NCI-H2029 (cell line): ENCODE measurements at regions not wholly inside any gene's neighbourhood (a gene's known extent, or its start where the extent isn't known, plus 50 kb on each side); places are given as distances from the start of the nearest gene placed in this dataset.

Source experiments
- DNase-seq: peaks from one replicate; lab custom pipeline; 2025; lab: John Stamatoyannopoulos, UW

DNA sequence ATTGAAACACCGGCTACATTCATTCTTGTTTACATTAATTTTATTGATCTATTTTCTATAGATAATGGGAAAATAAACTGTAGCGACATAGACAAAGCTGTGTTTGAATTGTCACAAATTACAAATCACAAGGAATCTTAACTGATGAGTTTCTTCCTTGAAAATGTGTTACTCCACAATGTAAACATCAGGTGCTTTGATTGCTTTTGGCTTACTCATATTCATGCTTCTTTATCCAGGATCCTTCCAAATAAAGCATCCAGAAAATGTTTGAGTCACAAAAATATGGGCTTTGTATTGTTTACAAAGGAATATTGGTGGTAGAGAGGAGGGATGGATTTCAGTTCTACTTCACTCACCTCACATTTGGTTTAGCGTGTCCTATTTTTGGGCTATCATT is 64.0 kb downstream of the BMP2 start:
- DNase-seq: no peak

DNA sequence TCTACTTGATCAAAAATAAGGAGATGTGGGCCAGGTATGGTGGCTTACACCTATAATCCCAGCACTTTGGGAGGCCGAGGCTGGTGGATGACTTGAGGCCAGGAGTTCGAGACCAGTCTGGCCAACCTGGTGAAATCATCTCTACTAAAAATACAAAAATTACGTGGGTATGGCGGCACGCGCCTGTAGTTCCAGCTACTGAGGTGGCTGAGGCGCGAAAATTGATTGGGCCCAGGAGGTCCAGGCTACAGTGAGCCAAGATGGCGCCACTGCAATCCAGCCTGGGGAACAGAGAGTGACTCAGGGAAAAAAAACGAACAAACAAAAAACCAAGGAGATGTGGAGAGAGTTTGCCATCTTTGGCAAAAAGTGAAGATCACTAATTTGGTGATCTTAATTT is 65.3 kb downstream of the BMP2 start:
- no peak for DNase-seq

DNA sequence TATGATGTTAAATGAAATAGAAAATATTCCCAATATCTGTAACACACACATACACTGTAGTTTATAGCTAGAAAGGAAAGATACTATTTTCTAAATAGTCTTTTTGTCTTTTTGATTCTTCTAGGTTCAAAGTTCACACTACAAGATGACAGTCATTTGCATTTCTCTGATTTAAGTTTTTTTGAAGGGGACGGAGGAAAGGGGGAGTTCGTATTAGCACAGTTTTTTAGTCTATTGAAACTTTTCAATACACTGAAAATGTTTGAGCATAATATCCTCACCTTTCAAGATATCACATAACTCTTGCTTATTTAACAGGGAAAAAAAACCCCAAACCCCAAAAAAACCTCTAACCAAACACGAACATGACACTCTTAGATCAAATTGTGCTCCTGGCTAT is 68.1 kb downstream of the BMP2 start:
- no peak for DNase-seq

DNA sequence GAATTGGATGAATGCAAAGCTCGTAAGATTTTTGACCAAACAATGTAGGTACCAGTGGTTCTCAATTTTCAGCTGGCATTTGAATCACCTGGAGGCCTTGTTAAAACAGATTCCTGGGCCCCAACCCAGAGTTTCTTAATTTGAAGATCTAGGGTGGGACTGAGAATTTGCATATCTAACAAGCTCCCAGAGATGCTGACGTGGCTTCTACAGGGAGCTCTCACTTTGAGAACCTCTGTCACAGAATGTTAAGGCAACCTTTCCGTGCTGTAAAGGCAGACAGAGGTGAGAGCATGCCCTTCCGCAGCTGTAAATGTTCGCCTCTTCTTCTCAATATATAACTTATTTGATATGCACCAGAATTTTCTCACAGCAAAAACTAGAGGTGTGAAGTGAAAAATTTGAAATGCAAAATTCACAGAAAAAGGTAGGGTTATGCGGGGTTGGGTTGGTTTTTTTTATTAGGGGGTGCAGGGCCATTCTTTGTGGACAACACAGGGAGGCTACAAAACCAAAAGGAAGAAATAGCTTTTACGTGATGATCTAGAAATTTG is 69.4 kb downstream of the BMP2 start:
- no peak for DNase-seq

DNA sequence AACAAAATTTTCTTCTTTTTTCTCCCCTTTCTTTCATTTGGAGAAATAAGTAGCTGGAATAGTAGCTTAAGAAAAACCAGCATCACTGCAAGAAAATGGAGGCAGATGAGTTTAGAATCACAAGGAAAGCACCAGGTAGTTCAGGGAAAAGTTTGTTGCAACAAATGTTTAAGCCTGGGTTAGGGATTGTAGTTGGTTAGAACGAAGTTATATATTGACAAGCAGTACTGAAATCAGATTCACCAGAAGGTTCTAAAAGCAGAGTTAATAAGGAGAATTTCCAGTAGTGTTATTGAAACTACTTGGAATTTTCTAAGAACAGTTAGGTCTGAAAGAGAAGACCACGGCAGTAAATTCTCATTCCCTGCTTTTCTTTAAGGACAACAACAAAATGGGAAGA is 70.2 kb downstream of the BMP2 start:
- DNase-seq: no peak

DNA sequence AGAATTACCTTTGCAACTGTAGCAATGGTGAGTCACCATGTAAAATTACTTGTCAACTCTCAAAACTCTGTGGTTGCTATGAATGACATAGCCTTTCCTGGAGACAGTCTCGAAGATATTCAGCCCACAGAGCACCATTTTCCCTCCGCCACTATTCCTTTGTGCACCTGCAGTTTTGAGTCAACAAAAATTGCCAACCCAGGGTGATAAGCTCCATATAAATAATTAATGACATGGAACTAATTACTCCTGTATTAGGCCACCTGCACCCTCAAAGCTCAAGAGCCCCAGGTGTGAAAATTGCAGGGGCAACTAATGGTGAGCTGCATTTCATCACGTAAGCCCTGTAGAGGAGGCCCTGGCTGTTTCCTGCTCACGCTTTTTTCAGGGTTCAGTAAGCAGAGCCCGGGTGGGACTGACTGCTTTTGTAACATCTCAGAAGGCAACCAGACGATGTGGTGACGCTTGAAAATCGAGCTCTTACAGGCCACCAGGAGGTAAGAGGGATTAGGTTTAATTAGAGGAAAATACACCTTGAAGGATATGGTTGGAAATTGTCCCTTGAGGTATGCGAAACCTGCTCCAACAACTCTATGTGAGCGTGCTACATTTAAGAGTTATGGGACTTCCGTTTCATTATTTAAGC is 70.8 kb downstream of the BMP2 start:
- DNase-seq: no peak

DNA sequence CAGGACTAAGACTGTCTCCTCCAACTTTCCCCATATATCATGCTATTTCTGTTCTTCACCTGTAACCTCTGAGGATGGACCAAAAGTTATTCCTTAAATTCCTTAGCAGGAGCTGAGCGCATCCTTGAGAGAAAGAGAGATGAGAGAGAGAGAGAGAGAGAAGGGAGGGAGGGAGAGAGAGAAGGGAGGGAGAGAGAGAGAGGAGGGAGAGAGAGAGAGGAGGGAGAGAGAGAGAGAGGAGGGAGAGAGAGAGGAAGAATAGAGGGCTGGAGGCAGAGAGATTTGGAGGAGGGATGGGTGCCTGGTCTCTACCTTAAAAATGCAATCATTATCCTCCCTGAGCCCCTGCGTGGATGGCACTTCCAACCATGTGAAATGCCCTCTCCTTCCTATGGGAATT is 73.6 kb downstream of the BMP2 start:
- no peak for DNase-seq

DNA sequence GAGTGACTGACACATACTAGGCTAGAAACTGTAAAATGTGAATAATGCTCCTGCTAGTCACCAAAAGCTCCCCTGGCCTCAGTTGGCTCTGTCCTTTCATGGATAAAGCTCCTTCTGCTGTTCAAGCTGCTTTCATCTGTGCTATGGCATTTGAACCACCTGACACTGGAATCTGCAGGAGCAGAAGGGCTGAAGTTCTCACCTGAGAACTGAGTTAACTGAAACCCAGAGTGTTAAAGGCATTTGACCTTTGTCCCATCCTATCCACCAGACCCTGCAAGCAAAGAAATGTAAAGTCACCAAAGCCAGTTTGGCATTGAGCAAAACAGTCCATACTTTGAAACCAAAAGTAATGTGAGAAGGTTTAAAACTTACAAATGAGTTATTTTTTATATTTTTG is 77.7 kb downstream of the BMP2 start:
- no peak for DNase-seq

DNA sequence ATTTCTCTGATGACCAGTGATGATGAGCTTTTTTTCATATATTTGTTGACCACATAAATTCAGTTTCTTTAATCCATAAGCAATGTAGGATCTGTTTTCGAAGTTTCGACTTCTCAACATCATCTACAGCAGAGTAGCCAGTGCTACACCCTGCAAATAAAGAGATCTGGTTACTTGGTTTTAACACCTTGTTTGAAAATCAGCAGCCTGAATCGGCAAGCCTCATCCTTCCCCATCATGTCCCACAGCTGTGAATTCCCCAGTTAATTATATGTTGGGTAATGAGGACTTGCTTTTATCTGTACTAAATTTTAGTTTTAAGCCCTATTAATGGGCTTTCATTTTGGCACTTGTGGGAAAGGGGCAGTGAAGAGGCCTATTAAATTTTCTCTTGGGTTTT is 80.6 kb downstream of the BMP2 start:
- DNase-seq: no peak

DNA sequence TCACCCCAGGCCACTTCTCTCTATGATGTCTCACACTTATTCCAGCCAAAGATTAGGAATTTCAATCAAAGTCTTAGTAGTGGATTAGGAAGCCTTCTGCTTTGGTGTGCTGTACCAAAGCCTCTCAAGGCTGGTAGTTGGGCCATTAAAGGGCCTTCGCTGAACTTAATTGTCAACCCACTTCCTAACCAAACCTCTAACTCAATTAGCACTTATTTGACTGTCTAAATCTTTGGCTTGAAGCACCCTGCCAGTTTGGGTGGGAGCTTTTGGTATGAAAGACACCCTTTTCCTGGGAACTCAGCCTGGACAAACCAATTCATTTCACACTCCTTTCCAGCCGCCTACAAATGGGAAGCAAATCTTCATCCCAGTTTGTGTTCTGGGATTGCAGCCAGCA is 81.5 kb downstream of the BMP2 start:
- DNase-seq: no peak

DNA sequence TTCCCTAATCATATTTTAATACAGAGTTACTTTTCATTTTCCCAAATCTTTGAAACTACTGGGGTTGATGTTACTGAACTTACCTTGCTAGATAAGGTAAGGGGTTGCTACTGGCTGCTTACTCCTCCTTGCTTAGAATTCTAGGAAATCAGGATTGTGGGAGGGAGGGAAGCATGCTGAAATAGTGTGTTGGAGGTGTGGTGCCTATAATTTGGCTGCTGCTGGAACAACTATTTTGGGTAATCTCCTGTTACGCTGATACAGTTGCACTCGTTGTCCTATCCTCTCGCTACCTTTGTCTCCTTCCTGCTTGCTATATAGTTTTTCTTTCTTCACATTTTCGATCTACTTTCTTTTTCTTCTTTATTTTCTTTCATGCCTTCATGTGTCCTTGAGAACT is 83.7 kb downstream of the BMP2 start:
- no peak for DNase-seq

DNA sequence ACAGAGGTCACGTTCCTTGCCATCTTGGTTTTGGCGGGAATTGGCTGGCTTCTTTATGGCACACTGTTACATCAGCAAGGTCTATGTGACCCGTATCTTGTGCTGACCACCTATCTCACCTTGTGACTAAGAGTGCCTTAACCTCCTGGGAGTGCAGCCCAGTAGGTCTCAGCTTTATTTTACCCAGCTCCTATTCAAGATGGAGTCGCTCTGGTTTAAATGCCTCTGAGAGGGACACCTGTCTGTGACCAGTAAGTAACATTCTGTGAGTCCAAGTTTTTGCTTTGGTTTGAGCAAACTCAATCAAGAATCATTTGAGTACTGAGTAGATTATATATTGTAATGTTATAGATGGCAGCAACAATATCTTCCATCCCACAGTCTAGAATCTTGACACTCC is 85.0 kb downstream of the BMP2 start:
- no peak for DNase-seq

DNA sequence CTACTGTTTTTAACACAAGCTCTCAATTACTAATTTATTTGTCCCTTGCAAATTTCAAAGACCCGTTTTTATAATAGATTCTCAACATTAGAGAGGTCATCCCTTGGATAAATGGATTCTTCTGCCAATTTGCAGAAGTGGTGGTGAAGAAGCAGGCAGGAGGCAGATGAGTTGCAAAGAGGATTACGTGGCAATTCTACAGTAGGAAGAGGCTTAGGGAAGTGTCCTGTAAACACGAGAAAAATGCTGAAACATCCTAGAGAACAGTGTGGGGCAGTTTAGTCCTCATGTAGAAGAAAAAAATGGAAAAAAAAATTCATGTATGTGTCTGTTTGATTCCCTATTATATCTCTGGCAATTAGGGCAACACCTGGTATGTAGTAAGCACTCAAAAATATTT is 87.6 kb downstream of the BMP2 start:
- DNase-seq: no peak

DNA sequence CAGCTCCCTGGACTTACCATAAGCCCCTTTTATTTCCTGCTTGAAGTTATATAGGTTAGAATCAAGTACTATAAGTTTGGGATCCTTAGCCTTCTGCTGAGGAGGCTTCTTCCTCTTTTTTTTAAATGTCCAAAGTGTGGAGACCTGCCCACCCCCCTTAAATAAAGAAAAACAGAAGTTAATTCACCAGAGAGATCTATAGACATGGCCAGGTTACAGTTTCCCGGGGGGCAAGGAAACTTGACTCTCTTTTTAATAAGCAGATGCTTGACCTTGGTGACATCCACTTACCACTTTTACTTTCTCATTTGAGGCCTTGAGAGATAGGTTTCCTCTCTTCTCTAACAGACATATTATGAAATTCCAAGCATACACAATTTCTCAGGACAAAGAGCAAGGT is 88.3 kb downstream of the BMP2 start:
- DNase-seq: no peak

DNA sequence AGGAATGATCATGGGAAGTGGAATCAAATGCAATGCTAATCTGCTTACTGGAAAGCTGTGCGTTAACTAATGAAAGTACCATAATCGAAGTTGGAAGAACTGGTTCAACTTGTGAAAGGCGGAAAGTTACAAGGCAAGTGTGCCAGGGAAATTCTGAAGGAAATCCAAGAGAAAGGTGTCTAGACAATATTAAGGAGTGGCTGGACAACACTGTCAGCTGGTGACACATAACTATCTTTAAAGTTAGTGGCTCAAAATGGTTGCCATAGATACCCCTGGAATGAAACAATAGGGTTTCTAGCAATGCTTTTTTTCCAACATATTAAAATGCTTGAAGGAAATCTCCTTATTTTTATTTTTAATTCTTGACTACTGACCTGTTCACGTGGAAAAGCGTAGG is 90.4 kb downstream of the BMP2 start:
- DNase-seq: no peak

DNA sequence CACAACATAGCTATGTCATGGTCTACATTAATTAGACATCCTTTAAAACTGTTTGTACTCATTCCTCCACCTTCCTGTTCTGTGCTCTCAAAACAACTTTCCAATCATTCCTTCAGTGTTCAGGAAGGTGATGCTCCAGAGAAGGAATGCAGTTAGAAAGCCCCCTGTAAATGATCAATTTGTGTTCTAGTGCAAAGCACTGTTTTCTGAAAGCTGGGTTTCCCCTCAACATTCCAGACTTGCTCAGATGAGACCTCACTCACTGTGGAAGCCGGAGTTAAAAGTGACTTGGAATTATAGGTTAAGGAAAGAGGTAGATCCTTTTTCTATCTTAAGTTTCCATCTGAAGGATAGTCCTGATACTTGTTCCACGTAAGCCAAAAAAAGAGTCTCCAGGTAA is 95.9 kb downstream of the BMP2 start:
- DNase-seq: no peak

DNA sequence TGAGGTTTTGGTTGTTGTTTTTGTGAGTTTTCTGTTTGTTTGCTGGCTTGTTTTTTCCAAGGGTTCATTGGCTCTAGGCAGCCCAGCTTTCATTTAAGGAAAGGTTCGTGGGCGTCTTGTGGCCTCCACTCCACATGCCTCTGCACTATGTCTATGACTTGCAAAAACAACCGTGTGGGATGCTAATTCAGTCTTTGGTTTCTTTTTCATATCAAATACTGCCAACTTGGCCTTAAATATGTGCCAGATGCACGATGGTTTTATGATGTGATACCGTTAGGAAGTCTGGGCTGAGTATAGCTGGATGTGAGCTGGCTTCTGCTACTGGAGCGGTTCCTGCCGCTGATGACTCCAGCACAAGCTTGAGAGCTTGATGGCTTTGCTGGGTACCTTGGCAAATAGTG is 96.3 kb downstream of the BMP2 start:
- no peak for DNase-seq

DNA sequence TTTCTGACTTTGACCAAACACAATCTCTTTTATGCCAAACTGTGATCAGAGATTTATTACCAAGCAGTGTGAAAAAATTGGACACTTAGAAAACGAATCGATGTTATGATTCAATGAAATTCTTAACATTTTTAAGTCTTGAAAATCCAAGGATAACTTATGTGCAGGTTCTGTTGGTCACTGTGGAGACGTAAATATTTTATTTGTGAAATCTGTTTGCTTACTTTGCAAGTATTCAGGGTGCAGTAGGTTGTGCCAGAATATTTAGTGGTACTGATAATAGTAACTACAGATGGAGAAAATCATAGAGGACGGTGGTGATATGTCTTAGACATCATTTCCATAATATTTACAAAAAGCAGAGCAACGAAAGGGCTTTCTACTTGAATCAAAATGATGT is 97.3 kb downstream of the BMP2 start:
- no peak for DNase-seq

DNA sequence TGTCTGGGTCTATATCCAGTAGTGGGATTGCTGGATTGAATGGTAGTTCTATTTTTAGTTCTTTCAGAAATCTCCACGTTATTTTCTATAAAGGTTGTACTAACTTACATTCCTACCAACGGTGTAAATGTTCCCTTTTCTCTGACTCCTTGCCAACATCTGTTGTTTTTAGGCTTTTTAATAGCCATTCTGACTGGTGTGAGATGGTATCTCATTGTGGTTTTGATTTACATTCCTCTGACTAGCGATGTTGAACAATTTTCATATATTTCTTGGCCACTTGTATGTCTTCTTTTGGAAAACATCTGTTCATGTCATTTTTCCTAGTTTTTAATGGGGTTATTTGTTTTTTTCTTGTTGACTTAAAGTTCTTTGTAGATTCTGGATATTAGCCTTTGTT is 99.3 kb downstream of the BMP2 start:
- no peak for DNase-seq

DNA sequence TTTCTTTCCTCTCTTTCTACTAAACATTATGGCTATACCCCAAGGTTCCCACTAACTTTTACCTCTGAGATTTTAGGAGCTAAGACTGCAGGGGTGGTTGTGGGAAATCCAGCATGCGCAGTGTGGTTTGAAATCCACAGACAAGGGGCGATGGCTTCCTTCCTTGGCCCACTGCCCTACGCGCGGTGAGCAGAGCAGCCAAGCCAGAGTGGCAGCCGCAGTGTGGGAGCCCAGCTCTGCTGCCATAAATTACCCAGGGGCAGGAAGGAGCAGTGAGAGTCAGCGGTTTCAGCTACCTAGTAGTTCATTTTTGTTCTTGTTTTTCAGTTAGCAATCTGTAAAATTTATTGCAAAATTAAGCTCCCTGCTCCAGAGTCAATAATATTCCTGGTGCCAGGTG is 101.4 kb downstream of the BMP2 start:
- no peak for DNase-seq

DNA sequence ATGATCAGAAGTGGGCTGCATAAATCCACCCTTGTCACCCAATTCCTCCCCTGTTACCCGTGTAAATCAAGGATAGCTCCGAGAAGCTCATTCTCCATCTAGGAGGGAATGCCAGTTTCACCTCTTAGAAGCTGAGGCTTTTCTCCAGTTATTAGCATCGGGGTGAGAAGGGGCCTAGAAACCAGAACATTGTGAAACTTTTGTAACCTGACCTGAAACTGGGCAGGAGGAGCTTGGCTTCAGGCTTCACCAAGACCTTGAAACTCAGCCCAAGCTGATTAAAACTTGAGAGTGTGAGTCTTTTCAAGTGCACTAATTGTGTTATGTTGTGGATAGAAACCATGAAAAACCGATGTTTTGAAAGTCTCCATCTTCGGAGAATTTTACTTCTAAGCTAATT is 103.1 kb downstream of the BMP2 start:
- no peak for DNase-seq

DNA sequence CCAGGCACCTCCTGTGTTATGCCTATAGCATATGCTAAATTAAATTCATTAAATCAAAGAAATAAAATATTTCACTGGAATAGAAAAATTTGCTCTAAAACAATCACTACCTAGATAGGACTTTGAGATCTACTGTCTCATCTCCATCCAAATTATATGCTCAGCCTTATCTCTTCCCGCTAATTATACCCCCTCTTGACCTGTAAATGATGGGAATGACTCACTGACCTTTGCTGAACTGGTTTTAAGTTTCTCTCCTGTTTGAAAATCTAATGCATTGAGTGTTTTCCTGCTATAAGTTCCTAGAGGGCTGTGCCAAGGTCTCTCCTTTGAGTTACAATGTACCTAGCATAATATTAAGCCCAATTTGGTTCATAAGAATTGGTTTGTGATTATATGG is 110.1 kb downstream of the BMP2 start:
- no peak for DNase-seq

DNA sequence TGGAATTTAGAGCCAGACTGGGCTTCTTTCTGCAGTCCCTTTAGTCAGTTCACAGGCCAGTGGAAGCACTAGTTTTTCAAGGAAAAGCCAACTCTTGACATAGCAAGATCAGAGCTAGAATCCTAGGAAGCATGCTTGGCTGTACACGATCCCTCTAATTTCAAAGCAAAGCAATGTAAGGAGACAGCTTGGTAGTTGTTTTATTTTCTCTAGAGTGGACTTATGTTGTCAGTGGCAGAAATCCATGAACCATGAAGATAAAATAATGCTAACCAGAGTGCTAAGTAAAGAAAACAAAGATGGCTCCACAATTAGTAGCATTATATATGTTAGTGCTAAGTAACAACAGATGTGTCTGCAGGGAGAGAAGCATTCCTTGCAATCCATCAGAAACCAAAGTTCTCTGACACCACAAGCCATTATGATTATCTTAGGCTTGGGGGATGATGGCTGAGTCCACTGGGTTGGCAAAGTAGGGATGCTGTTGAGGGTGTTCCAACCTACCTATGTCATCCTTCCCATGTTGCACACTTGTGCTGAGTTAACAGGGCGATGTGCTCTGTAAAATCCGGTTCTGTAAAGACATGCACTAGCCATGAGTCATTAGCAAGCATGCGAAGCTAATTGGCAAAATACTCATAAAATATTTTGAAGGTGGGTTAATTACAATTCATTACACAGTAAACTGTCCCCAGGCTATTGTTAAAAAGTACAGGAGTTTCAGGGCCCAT is 115.2 kb downstream of the BMP2 start:
- no peak for DNase-seq

DNA sequence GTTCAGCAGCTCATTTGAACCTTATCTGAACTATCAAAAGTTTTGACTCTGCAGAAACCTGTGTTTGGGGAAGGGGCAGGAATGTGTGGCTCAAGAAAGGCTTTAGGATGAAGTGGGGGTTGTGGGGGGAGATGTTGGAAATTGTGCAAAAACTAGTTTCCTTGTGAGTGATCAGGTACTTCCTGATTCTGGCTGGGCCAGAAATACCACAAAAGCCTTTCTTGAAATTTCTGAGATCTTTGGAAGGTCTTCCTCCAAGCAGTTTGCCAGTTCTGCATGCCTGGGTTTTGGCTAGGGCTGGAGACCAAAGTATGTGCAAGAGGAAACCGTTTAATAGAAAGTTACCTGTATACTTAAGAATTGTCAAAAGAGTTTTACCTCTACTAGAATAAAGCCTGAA is 116.6 kb downstream of the BMP2 start:
- DNase-seq: no peak
